Panc1 (cell line): ENCODE measurements at regions not wholly inside any gene's neighbourhood (a gene's known extent, or its start where the extent isn't known, plus 50 kb on each side); places are given as distances from the start of the nearest gene placed in this dataset.

ENCODE experiments used
- CTCF ChIP-seq: fragments of 450-650 bp; IDR thresholded peaks from 2 replicates; pipeline ENCODE4 v1.5.1; 2017; ENCODE audit warnings: mild to moderate bottlenecking
- POLR2AphosphoS5 ChIP-seq: IDR thresholded peaks from 2 replicates; pipeline ENCODE4 v1.6.1; 2012; ENCODE audit warnings: mild to moderate bottlenecking, low read depth, low read length, moderate library complexity
- SIN3A ChIP-seq: IDR thresholded peaks from 2 replicates; pipeline ENCODE4 v1.6.1; 2012; ENCODE audit warnings: low read depth, mild to moderate bottlenecking, low read length, moderate library complexity, borderline replicate concordance; ENCODE audit not compliant: insufficient read depth
- TCF7L2 ChIP-seq: IDR thresholded peaks from 2 replicates; pipeline ENCODE4 v1.6.1; 2011; ENCODE audit warnings: mild to moderate bottlenecking, low read depth, low read length, inconsistent platforms

GRCh38 chr18:51789871-51790270 lies 550.1 kb upstream of the DCC start:
- TF ChIP-seq CTCF (no peak), POLR2AphosphoS5 (no peak), SIN3A (no peak), TCF7L2 (no peak)
